SK-N-SH (cell line): ENCODE measurements at regions not wholly inside any gene's neighbourhood (a gene's known extent, or its start where the extent isn't known, plus 50 kb on each side); places are given as distances from the start of the nearest gene placed in this dataset.

Source experiments
- CTCF ChIP-seq: fragments of 200-600 bp; sonication (generic); IDR thresholded peaks from 2 replicates; pipeline ENCODE4 v1.6.1; 2017; ENCODE audit warnings: antibody characterized with exemption, mild to moderate bottlenecking, moderate library complexity
- ELF1 ChIP-seq: IDR thresholded peaks from 2 replicates; pipeline ENCODE4 v1.4.0; 2012
- EZH2phosphoT487 ChIP-seq: fragments of 200-600 bp; sonication (generic); IDR thresholded peaks from 2 replicates; pipeline ENCODE4 v1.6.1; 2017; ENCODE audit warnings: low read depth, mixed run types, mild to moderate bottlenecking, antibody characterized with exemption, moderate library complexity, borderline replicate concordance
- FOXJ3 ChIP-seq: sonication (generic); formaldehyde crosslinking; IDR thresholded peaks from 2 replicates; pipeline ENCODE4 v1.5.1; 2020; ENCODE audit warnings: mild to moderate bottlenecking, missing genetic modification reagents
- GATA2 ChIP-seq: sonication (generic); formaldehyde crosslinking; IDR thresholded peaks from 2 replicates; pipeline ENCODE4 v1.5.0; 2020; ENCODE audit warnings: mild to moderate bottlenecking, missing genetic modification reagents
- MAX ChIP-seq: IDR thresholded peaks from 2 replicates; pipeline ENCODE4 v1.4.0; 2012; ENCODE audit warnings: low read depth
- NFIC ChIP-seq: IDR thresholded peaks from 2 replicates; pipeline ENCODE4 v1.4.0; 2012; ENCODE audit warnings: borderline replicate concordance
- NRF1 ChIP-seq: IDR thresholded peaks from 2 replicates; pipeline ENCODE4 v1.6.1; 2012; ENCODE audit warnings: low read depth, mild to moderate bottlenecking, low read length
- PBX3 ChIP-seq: IDR thresholded peaks from 2 replicates; pipeline ENCODE4; 2012
- RAD21 ChIP-seq: IDR thresholded peaks from 2 replicates; pipeline ENCODE4 v1.6.1; 2012; ENCODE audit warnings: mild to moderate bottlenecking, low read length
- SIN3A ChIP-seq: IDR thresholded peaks from 2 replicates; pipeline ENCODE4 v1.6.1; 2012; ENCODE audit warnings: low read depth, mild to moderate bottlenecking, low read length, moderate library complexity, borderline replicate concordance
- USF1 ChIP-seq: IDR thresholded peaks from 2 replicates; pipeline ENCODE4 v1.4.0; 2012; ENCODE audit warnings: low read depth, borderline replicate concordance
- YY1 ChIP-seq: IDR thresholded peaks from 2 replicates; pipeline ENCODE4 v1.4.0; 2012; ENCODE audit warnings: low read depth, mild to moderate bottlenecking

- TF ChIP-seq USF1 (no peak), CTCF (no peak), FOXJ3 (CRISPR knock-in tag) (no peak), NRF1 (no peak), EZH2phosphoT487 (no peak), MAX (no peak), GATA2 (CRISPR knock-in tag) (no peak), RAD21 (no peak), YY1 (no peak), PBX3 (no peak), ELF1 (no peak), SIN3A (no peak), NFIC (no peak)
These were observed 217.5 kb downstream of the VEGFC start for GRCh38 chr4:176575141-176575730.
